Osteoblast (primary cell): ENCODE measurements at regions not wholly inside any gene's neighbourhood (a gene's known extent, or its start where the extent isn't known, plus 50 kb on each side); places are given as distances from the start of the nearest gene placed in this dataset.

ENCODE experiments used
- DNase-seq: peaks from one replicate; pipeline ENCODE4 v3.0.0; 2011; ENCODE audit warnings: low spot score, mixed read lengths; ENCODE audit not compliant: insufficient read length; ENCODE audit errors: missing footprints
- H2AFZ ChIP-seq: 2 replicates; pipeline ENCODE4 v1.6.0; 2011; ENCODE audit warnings: mild to moderate bottlenecking, low read length
- H3K27ac ChIP-seq: 2 replicates; pipeline ENCODE4 v1.5.1; 2011; ENCODE audit warnings: mild to moderate bottlenecking, low read depth, low read length, moderate library complexity
- H3K27me3 ChIP-seq: 2 replicates; pipeline ENCODE4 v1.6.0; 2012; ENCODE audit warnings: mild to moderate bottlenecking, control low read depth, inconsistent platforms, low read length, moderate library complexity; ENCODE audit not compliant: insufficient read depth
- H3K36me3 ChIP-seq: 2 replicates; pipeline ENCODE4 v1.5.1; 2011; ENCODE audit warnings: mild to moderate bottlenecking, low read length, control low read depth, moderate library complexity; ENCODE audit not compliant: insufficient read depth
- H3K4me1 ChIP-seq: 2 replicates; pipeline ENCODE4 v1.5.1; 2011; ENCODE audit warnings: mild to moderate bottlenecking, low read length, control low read depth, moderate library complexity; ENCODE audit not compliant: insufficient read depth
- H3K4me2 ChIP-seq: 2 replicates; pipeline ENCODE4 v1.6.0; 2011; ENCODE audit warnings: mild to moderate bottlenecking, low read length; ENCODE audit not compliant: insufficient read depth
- H3K4me3 ChIP-seq: fragments of 200-600 bp; sonication (generic); 3 replicates; pipeline ENCODE4 v1.5.1; 2012; ENCODE audit warnings: mild to moderate bottlenecking, low read length, inconsistent platforms; ENCODE audit not compliant: insufficient read depth
- H3K79me2 ChIP-seq: 2 replicates; pipeline ENCODE4 v1.6.0; 2012; ENCODE audit warnings: mild to moderate bottlenecking, low read length, control low read depth, inconsistent platforms; ENCODE audit not compliant: insufficient read depth
- H3K9me3 ChIP-seq: 2 replicates; pipeline ENCODE4 v1.5.1; 2011; ENCODE audit warnings: low read depth, low read length, control low read depth
- H4K20me1 ChIP-seq: 2 replicates; pipeline ENCODE4 v1.6.0; 2012; ENCODE audit warnings: mild to moderate bottlenecking, low read length, control low read depth; ENCODE audit not compliant: insufficient read depth
- TF ChIP-seq, protein P1 (sequence below): IDR thresholded peaks from 2 replicates; pipeline ENCODE4 v1.5.1; 2011; ENCODE audit warnings: mild to moderate bottlenecking, low read depth, low read length, moderate library complexity; ENCODE audit errors: extremely low read depth

DNA sequence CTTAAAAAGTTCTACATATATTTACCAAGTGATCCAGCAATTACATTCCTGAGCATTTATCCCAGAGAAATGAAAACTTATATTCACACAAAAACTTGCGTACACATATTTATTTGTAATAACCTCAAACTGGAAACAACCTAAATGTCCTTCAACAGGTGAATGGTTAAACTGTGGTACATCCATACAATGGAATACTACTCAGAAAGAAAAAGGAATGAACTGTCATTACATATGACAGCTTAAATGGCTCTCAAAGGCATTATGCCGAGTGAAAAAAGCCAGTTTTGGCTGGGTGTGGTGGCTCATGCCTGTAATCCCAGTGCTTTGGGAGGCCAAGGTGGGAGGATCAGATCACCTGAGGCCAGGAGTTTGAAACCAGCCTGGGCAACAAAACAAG, 79.1 kb upstream of the DYNC1I2 start:
- H4K20me1 ChIP-seq: no peaks in the 10 kb centered on the region
- no peak overlapping the region for H3K4me3 ChIP-seq
- H3K36me3 ChIP-seq: no peaks in the 10 kb centered on the region
- no peaks in the 10 kb centered on the region for H3K4me1 ChIP-seq
- no peak overlapping the region for H3K27ac ChIP-seq
- H3K27me3 ChIP-seq: peaks cover 7% of the 10 kb centered on the region
- TF ChIP-seq, protein P1, sequence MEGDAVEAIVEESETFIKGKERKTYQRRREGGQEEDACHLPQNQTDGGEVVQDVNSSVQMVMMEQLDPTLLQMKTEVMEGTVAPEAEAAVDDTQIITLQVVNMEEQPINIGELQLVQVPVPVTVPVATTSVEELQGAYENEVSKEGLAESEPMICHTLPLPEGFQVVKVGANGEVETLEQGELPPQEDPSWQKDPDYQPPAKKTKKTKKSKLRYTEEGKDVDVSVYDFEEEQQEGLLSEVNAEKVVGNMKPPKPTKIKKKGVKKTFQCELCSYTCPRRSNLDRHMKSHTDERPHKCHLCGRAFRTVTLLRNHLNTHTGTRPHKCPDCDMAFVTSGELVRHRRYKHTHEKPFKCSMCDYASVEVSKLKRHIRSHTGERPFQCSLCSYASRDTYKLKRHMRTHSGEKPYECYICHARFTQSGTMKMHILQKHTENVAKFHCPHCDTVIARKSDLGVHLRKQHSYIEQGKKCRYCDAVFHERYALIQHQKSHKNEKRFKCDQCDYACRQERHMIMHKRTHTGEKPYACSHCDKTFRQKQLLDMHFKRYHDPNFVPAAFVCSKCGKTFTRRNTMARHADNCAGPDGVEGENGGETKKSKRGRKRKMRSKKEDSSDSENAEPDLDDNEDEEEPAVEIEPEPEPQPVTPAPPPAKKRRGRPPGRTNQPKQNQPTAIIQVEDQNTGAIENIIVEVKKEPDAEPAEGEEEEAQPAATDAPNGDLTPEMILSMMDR: no peak
- H3K79me2 ChIP-seq: no peaks in the 10 kb centered on the region
- no peak overlapping the region for H2AFZ ChIP-seq
- H3K9me3 ChIP-seq: no peaks in the 10 kb centered on the region
- no peak overlapping the region for H3K4me2 ChIP-seq
- DNase-seq: no peak

DNA sequence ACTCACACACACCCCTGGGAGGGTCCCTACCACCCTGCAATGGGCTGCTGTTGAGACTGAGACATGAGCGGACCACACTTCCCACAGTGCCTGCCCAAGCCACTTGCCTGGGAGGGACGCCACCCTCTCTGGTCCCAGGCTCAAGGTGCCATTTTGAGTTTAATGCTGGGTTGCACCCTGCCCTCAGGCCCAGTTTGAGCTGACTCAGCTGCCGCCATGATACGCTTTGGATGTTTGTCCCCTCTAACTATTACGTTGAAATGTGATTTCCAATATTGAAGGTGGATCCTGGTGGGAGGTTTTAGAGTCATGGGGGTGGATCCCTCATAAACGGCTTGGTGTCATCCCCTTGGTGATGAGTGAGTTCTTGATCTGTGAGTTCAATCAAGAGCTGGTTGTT, 76.4 kb upstream of the DYNC1I2 start:
- Histone ChIP-seq H3K36me3 (no peaks in the 10 kb centered on the region), H3K9me3 (no peaks in the 10 kb centered on the region), H3K4me1 (peaks cover 11% of the 10 kb centered on the region), H3K79me2 (no peaks in the 10 kb centered on the region), H3K27ac (no peak overlapping the region), H3K4me3 (no peak overlapping the region), H3K27me3 (peaks cover 3% of the 10 kb centered on the region), H4K20me1 (no peaks in the 10 kb centered on the region), H2AFZ (no peak overlapping the region), H3K4me2 (no peak overlapping the region)
- no peak for DNase-seq
- TF ChIP-seq, protein P1: no peak

DNA sequence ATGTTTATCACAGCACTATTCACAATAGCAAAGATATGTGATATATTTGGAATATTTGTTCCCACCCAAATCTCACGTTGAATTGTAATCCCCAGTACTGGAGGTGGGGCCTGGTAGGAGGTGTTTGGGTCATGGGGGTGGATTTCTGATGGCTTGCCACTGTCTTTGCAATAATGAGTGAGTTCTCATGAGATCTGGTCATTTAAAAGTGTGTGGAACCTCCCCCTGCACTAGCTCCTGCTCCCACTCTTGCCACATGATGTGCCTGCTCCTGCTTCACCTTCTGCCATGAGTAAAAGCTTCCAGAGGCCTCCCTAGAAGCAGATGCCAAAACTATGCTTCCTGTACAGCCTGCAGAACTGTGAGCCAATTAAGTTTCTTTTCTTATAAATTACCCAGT, 72.2 kb upstream of the DYNC1I2 start:
- TF ChIP-seq, protein P1: no peak
- no peaks in the 10 kb centered on the region for H3K36me3 ChIP-seq
- peaks cover 11% of the 10 kb centered on the region for H3K4me1 ChIP-seq
- H3K79me2 ChIP-seq: no peaks in the 10 kb centered on the region
- H3K27me3 ChIP-seq: peaks cover 3% of the 10 kb centered on the region
- no peaks in the 10 kb centered on the region for H3K9me3 ChIP-seq
- H3K4me2 ChIP-seq: peak overlapping the region; percentile 34
- H3K27ac ChIP-seq: peak overlapping the region; percentile 46
- no peak overlapping the region for H2AFZ ChIP-seq
- H4K20me1 ChIP-seq: no peaks in the 10 kb centered on the region
- no peak overlapping the region for H3K4me3 ChIP-seq
- DNase-seq: no peak

DNA sequence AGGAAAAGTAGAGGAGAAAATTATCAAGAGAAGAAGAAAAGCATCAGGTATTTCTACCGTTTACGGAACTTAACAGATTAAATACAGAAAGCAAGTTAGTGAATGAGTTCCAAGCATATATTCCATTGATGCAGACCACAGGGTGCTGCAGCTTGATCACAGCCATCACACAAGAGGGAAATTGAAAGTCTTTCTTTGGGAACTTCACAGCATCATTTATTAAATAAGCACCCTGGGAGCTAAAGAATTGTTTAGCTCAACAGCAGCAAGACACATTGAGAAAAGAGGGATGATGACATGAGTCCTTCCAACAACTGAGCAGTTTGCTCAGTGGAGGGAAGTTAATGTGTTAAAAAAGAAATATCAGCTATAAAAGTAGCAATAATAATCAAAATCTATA, 69.3 kb upstream of the DYNC1I2 start:
- no peak overlapping the region for H3K27ac ChIP-seq
- TF ChIP-seq, protein P1: no peak
- no peak for DNase-seq
- no peaks in the 10 kb centered on the region for H3K36me3 ChIP-seq
- no peak overlapping the region for H3K4me2 ChIP-seq
- H3K4me1 ChIP-seq: peaks cover 11% of the 10 kb centered on the region
- no peaks in the 10 kb centered on the region for H3K79me2 ChIP-seq
- no peaks in the 10 kb centered on the region for H3K27me3 ChIP-seq
- no peaks in the 10 kb centered on the region for H4K20me1 ChIP-seq
- H3K4me3 ChIP-seq: no peak overlapping the region
- H3K9me3 ChIP-seq: no peaks in the 10 kb centered on the region
- H2AFZ ChIP-seq: no peak overlapping the region
